ENCODE measurements at regions not wholly inside any gene's neighbourhood (a gene's known extent, or its start where the extent isn't known, plus 50 kb on each side); places are given as distances from the start of the nearest gene placed in this dataset.

GRCh38 chr20:40323361-40323794 lies 365.7 kb downstream of the MAFB start:
- no peak for TF ChIP-seq CTCF (conservative IDR thresholded peaks at IDR 0.05 in 1 of 2, IDR thresholded peaks at IDR 0.05 in 1 of 2; ENCODE audit: extremely low read depth in 1 of 2, insufficient read depth in 1 of 2, low read depth in 1 of 2, low read length in 2 of 2)
- TF ChIP-seq EZH2 (IDR thresholded peaks at IDR 0.05; ENCODE audit: borderline replicate concordance, low read length) = no peak
